ENCODE measurements at regions not wholly inside any gene's neighbourhood (a gene's known extent, or its start where the extent isn't known, plus 50 kb on each side); places are given as distances from the start of the nearest gene placed in this dataset.

GRCh38 chr10:111203615-111204014 is 126.8 kb downstream of the ADRA2A start:
- TF ChIP-seq POLR2A (IDR thresholded peaks at IDR 0.05; ENCODE audit: low read depth, low read length) (no peak), CTCF (IDR thresholded peaks at IDR 0.05; ENCODE audit: extremely low read depth in 1 of 2, insufficient read depth in 1 of 2, low read depth in 1 of 2, low read length in 2 of 2) (no peak)

Data from endothelial cell of umbilical vein (primary cell).